DOHH2 (cell line): ENCODE measurements at regions not wholly inside any gene's neighbourhood (a gene's known extent, or its start where the extent isn't known, plus 50 kb on each side); places are given as distances from the start of the nearest gene placed in this dataset.

Experiments used
- H3F3A ChIP-seq: fragments of 200-600 bp; sonication (generic), shearing (Covaris generic); 2 replicates; pipeline ENCODE4 v1.6.0; 2016; ENCODE audit warnings: antibody characterized with exemption, mild to moderate bottlenecking; ENCODE audit not compliant: control insufficient read depth, insufficient read depth
- H3K27ac ChIP-seq: fragments of 200-600 bp; sonication (generic); 2 replicates; pipeline ENCODE4 v1.5.1; 2014; ENCODE audit warnings: low read depth, mild to moderate bottlenecking, low read length, moderate library complexity
- H3K27me3 ChIP-seq: fragments of 200-600 bp; sonication (generic); 2 replicates; pipeline ENCODE4 v1.6.1; 2014; ENCODE audit warnings: mild to moderate bottlenecking, low read length, mixed read lengths; ENCODE audit not compliant: control insufficient read depth
- H3K36me3 ChIP-seq: fragments of 200-600 bp; sonication (generic); 2 replicates; pipeline ENCODE4 v1.6.1; 2014; ENCODE audit warnings: mild to moderate bottlenecking, low read length, moderate library complexity, mixed read lengths; ENCODE audit not compliant: control insufficient read depth
- H3K4me1 ChIP-seq: fragments of 200-600 bp; sonication (generic); 2 replicates; pipeline ENCODE4 v1.6.1; 2014; ENCODE audit warnings: mild to moderate bottlenecking, low read length, mixed read lengths; ENCODE audit not compliant: control insufficient read depth
- H3K4me2 ChIP-seq: fragments of 200-600 bp; sonication (generic); 2 replicates; pipeline ENCODE4 v1.6.0; 2014; ENCODE audit warnings: mild to moderate bottlenecking, low read length, moderate library complexity
- H3K4me3 ChIP-seq: fragments of 200-600 bp; sonication (generic); 2 replicates; pipeline ENCODE4 v1.5.1; 2014; ENCODE audit warnings: mild to moderate bottlenecking, low read length, mixed read lengths
- H3K79me2 ChIP-seq: fragments of 200-600 bp; sonication (generic); 2 replicates; pipeline ENCODE4 v1.6.1; 2014; ENCODE audit warnings: mild to moderate bottlenecking, low read length, mixed read lengths; ENCODE audit not compliant: control insufficient read depth
- H3K9me2 ChIP-seq: fragments of 200-600 bp; sonication (generic); replicated peaks from 2 replicates; pipeline ENCODE4 v1.6.1; 2014; ENCODE audit warnings: mild to moderate bottlenecking, low read length, mixed read lengths; ENCODE audit not compliant: control insufficient read depth
- H3K9me3 ChIP-seq: fragments of 200-600 bp; sonication (generic); 2 replicates; pipeline ENCODE4 v1.6.1; 2014; ENCODE audit warnings: antibody characterized with exemption, low read length, mixed read lengths; ENCODE audit not compliant: control insufficient read depth, insufficient read depth
- H4K20me1 ChIP-seq: fragments of 200-600 bp; sonication (generic); 2 replicates; pipeline ENCODE4 v1.6.0; 2014; ENCODE audit warnings: low read depth, mild to moderate bottlenecking, antibody characterized with exemption, low read length, moderate library complexity; ENCODE audit not compliant: control insufficient read depth, insufficient read depth
- CTCF ChIP-seq: fragments of 200-600 bp; sonication (generic); IDR thresholded peaks from one replicate; pipeline ENCODE4 v1.5.1; 2014; ENCODE audit warnings: antibody characterized with exemption, mild to moderate bottlenecking, low read depth, low read length; ENCODE audit not compliant: poor library complexity, severe bottlenecking
- EZH2phosphoT487 ChIP-seq: fragments of 200-600 bp; sonication (generic); IDR thresholded peaks from 2 replicates; pipeline ENCODE4 v1.6.1; 2017; ENCODE audit warnings: borderline replicate concordance, mild to moderate bottlenecking, antibody characterized with exemption, low read length, moderate library complexity, mixed read lengths

GRCh38 chr3:117314441-117315150 lies 605.0 kb downstream of the TUSC7 start:
- no peak overlapping the region for H3K4me3 ChIP-seq
- H3K9me3 ChIP-seq: no peaks in the 10 kb centered on the region
- no peaks in the 10 kb centered on the region for H3K27me3 ChIP-seq
- H3K4me1 ChIP-seq: no peaks in the 10 kb centered on the region
- no peaks in the 10 kb centered on the region for H4K20me1 ChIP-seq
- no peaks in the 10 kb centered on the region for H3K9me2 ChIP-seq
- H3K79me2 ChIP-seq: no peaks in the 10 kb centered on the region
- H3K4me2 ChIP-seq: no peak overlapping the region
- H3K27ac ChIP-seq: no peak overlapping the region
- no peaks in the 10 kb centered on the region for H3K36me3 ChIP-seq
- TF ChIP-seq EZH2phosphoT487 (no peak), CTCF (no peak)
- H3F3A ChIP-seq: no peaks in the 10 kb centered on the region

- no peak overlapping the region for H3K27ac ChIP-seq
- no peaks in the 10 kb centered on the region for H3K27me3 ChIP-seq
- H3K4me3 ChIP-seq: no peak overlapping the region
- no peaks in the 10 kb centered on the region; the same call in 1 of the 2 replicates for H3K9me3 ChIP-seq
- H3F3A ChIP-seq: no peaks in the 10 kb centered on the region
- H3K9me2 ChIP-seq: no peaks in the 10 kb centered on the region
- no peak for TF ChIP-seq EZH2phosphoT487
- no peak for TF ChIP-seq CTCF
- H3K4me1 ChIP-seq: no peaks in the 10 kb centered on the region
- H3K79me2 ChIP-seq: no peaks in the 10 kb centered on the region
- no peaks in the 10 kb centered on the region for H4K20me1 ChIP-seq
- no peak overlapping the region for H3K4me2 ChIP-seq
- no peaks in the 10 kb centered on the region for H3K36me3 ChIP-seq
Observed at GRCh38 chr3:117322866-117323265, 613.3 kb downstream of the TUSC7 start.

- peaks cover 10% of the 10 kb centered on the region for H3K4me1 ChIP-seq
- H3K4me3 ChIP-seq: no peak overlapping the region
- H3K9me3 ChIP-seq: no peaks in the 10 kb centered on the region
- H3K79me2 ChIP-seq: no peaks in the 10 kb centered on the region
- no peaks in the 10 kb centered on the region for H3F3A ChIP-seq
- no peak for TF ChIP-seq EZH2phosphoT487
- no peak for TF ChIP-seq CTCF
- no peak overlapping the region for H3K27ac ChIP-seq
- no peaks in the 10 kb centered on the region for H3K27me3 ChIP-seq
- H3K36me3 ChIP-seq: no peaks in the 10 kb centered on the region
- peak overlapping the region; percentile 11; the same call in 1 of the 2 replicates for H3K4me2 ChIP-seq
- H3K9me2 ChIP-seq: no peaks in the 10 kb centered on the region
- no peaks in the 10 kb centered on the region for H4K20me1 ChIP-seq
Observed at GRCh38 chr3:117346901-117347300, 637.3 kb downstream of the TUSC7 start.
